Kidney epithelial cell (primary cell): ENCODE measurements at regions not wholly inside any gene's neighbourhood (a gene's known extent, or its start where the extent isn't known, plus 50 kb on each side); places are given as distances from the start of the nearest gene placed in this dataset.

Experiments
- DNase-seq: peaks from one replicate; pipeline ENCODE4 v3.0.0-alpha.2; 2010; ENCODE audit warnings: low read depth
- H3K27me3 ChIP-seq: 2 replicates; pipeline ENCODE4 v1.6.0; 2011; ENCODE audit warnings: low read length; ENCODE audit not compliant: control insufficient read depth, insufficient read depth
- H3K36me3 ChIP-seq: 2 replicates; pipeline ENCODE4 v1.5.1; 2011; ENCODE audit warnings: low read length; ENCODE audit not compliant: control insufficient read depth, insufficient read depth
- H3K4me3 ChIP-seq: 2 replicates; pipeline ENCODE4 v1.5.1; 2011; ENCODE audit warnings: low read depth, mild to moderate bottlenecking, control low read depth, low read length
- CTCF ChIP-seq: IDR thresholded peaks from 2 replicates; pipeline ENCODE4 v1.5.1; 2011; ENCODE audit warnings: mild to moderate bottlenecking, moderate library complexity, low read length, control low read depth, inconsistent platforms; ENCODE audit not compliant: insufficient read depth, poor library complexity, severe bottlenecking

DNA sequence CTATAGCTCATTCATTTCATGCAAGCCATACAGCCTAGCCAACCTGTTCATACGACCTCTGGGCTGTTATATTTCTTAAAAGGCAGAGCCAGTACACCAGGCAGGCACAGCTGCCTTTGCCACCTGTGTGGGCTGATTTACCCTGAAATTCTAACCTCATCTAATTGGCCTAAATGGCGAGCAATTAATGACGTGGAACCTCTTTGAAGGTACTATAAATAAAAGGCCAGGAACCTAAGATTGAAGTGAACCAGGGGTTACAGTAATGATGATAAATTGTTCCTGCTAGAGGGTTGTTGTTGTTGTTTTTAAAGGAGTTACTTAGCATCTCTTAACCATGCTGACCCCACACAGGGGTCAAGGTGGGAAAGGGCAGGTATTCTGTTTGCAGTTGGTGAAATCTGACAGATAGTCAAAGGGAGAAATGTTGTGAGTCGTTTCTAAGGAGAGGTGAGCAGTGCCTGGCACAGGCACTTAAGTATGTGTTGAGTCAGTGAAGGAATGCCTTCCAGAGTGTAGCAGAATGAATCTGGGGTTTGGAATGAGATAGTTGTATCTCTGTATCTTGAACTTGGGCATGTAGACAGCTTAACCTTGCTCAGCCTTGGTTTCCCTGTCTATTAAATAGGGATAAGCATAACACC lies 213.5 kb upstream of the NAV2 start:
- H3K27me3 ChIP-seq, result peaks cover 2% of the 10 kb centered on the region
- H3K36me3 ChIP-seq, result no peaks in the 10 kb centered on the region
- TF ChIP-seq CTCF, result no peak
- DNase-seq, result peak; percentile 7
- H3K4me3 ChIP-seq, result no peak overlapping the region

DNA sequence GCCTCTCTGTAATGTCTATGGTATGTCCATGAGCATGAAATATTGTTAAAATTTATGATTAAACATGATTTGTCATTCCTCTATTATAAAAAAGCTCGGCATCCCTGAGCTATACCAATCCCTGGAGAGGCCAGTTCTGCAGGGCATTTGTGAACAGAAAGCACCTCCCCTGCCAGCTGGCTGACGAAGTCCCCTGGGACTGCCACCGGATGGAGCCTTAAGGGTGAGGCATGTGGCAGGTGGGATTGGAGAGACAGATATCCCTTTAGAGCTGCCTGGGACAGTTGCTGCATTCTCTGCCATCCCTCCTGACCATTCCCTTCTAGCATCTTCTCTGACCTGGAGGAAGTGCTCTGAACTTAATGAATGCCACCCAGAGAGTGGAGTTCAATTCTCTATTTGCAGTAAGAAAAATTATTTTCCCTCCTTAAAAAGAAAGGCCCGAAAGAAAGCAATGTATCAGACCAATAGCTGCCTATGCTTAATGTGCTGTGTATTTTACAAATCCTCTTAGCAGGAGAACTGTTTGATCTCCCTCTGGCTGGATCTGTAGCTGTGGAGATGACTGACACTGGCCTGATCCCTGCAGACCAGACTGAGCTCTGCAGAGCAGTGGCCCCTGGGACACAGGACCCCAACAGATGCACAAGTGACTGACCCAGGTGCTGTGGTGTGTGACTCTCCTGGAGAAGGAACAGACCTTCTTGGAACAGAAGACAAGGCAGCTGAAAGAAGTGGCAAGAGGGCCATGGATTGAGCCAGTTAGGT lies 219.0 kb upstream of the NAV2 start:
- Histone ChIP-seq H3K36me3 (no peaks in the 10 kb centered on the region), H3K27me3 (peaks cover 2% of the 10 kb centered on the region), H3K4me3 (no peak overlapping the region)
- DNase-seq, result no peak
- TF ChIP-seq CTCF, result no peak

DNA sequence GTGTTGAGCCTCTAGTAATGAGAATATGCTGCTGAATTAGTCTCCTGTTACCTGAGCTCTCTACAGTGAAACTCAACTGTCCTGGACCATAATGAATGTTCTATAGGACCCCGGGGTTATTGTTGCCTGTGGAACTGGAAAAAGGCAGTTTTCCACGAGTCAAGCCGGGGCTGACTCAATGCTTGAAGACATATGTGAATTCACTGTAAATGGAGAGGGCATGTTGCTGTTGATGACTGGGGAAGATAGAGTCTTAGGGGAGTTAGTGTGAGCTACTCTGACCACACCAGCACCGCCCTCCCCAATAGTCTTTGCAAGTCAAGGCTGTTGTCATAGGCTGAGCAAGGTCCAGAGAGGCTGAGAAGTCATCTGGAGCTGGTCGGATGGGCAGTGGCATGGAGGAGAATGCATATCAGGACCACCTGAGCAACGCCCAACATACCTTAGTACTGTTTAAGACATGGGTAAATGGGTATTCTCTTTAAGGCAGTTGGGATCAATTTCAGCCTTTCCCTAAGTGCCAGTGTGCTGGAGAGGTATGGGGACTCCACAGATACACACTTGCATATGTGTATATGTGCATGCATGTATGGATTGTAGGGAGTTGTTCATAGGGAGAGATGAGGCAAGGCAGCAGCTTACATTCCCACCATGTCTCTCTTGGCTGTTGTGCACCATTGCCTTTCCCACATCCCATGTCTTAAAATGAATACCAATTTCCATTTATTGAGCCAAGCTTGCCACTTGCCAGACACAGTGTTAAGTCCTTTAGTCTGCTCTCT lies 230.1 kb upstream of the NAV2 start:
- H3K36me3 ChIP-seq, result no peaks in the 10 kb centered on the region
- H3K4me3 ChIP-seq, result no peak overlapping the region
- H3K27me3 ChIP-seq, result peaks cover 21% of the 10 kb centered on the region
- no peak for TF ChIP-seq CTCF
- DNase-seq, result no peak

GRCh38 chr11:19480540-19480939 lies 232.1 kb upstream of the NAV2 start:
- no peaks in the 10 kb centered on the region for H3K36me3 ChIP-seq
- DNase-seq, result no peak
- no peak overlapping the region for H3K4me3 ChIP-seq
- no peak for TF ChIP-seq CTCF
- H3K27me3 ChIP-seq, result peaks cover 24% of the 10 kb centered on the region

DNA sequence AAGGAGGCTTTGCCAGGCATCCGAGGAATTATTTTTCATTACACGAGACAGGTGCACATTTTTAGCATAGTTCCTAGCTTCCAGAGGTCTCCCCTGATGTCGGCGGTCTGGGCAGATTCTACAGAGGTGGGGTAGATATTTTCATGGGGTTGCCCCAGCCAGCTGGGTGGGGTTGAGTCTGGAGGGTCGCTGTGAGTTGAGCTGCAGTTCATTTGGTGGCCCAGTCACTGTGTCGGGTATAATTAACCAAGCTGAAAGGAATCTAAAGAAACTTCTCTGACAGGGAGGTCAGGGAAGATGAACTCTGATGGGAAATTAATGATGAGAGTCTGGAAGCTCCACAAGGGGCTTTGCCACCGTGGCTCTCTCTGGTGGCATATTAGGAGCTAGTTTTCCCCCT lies 233.7 kb upstream of the NAV2 start:
- H3K36me3 ChIP-seq, result no peaks in the 10 kb centered on the region
- no peak for DNase-seq
- TF ChIP-seq CTCF, result no peak
- peaks cover 27% of the 10 kb centered on the region for H3K27me3 ChIP-seq
- no peak overlapping the region for H3K4me3 ChIP-seq
